HepG2 (cell line): ENCODE measurements at regions not wholly inside any gene's neighbourhood (a gene's known extent, or its start where the extent isn't known, plus 50 kb on each side); places are given as distances from the start of the nearest gene placed in this dataset.

Experiments used
- ARID2 ChIP-seq: sonication (generic); formaldehyde crosslinking; IDR thresholded peaks from 2 replicates; pipeline ENCODE4 v1.8.1; 2022; ENCODE audit warnings: mild to moderate bottlenecking, missing genetic modification reagents, borderline replicate concordance
- ATF7 ChIP-seq, 2 experiments: fragments of 450-650 bp in 1 of 2; sonication (generic) in 1 of 2; formaldehyde crosslinking in 1 of 2; IDR thresholded peaks; 2 replicates each; pipeline versions ENCODE4 v1.4.0 to v1.6.1; 2016 to 2020; ENCODE audit warnings: antibody characterized with exemption in 1 of 2, mild to moderate bottlenecking in 1 of 2, missing genetic modification reagents in 1 of 2
- CTCF ChIP-seq: sonication (generic); formaldehyde crosslinking; IDR thresholded peaks from 2 replicates; pipeline ENCODE4 v1.5.0; 2020; ENCODE audit warnings: mild to moderate bottlenecking, missing genetic modification reagents, moderate library complexity
- EP300 ChIP-seq, 3 experiments: sonication (generic) in 1 of 3; formaldehyde crosslinking in 1 of 3; IDR thresholded peaks; 2 replicates each; pipeline versions ENCODE4 v1.5.1 to v1.6.1; 2011 to 2020; ENCODE audit warnings: low read depth in 2 of 3, low read length in 2 of 3, borderline replicate concordance in 1 of 3, improper control_type of control experiment in 1 of 3, mild to moderate bottlenecking in 1 of 3, missing genetic modification reagents in 1 of 3, moderate library complexity in 1 of 3
- FOXK1 ChIP-seq: sonication (generic); formaldehyde crosslinking; IDR thresholded peaks from 2 replicates; pipeline ENCODE4 v1.4.0; 2020; ENCODE audit warnings: low read depth, missing genetic modification reagents, borderline replicate concordance
- FOXM1 ChIP-seq: sonication (generic); formaldehyde crosslinking; IDR thresholded peaks from 2 replicates; pipeline ENCODE4 v1.5.0; 2020; ENCODE audit warnings: missing genetic modification reagents
- GMEB1 ChIP-seq: sonication (generic); formaldehyde crosslinking; IDR thresholded peaks from 2 replicates; pipeline ENCODE4 v1.5.1; 2020; ENCODE audit warnings: missing genetic modification reagents, mild to moderate bottlenecking, borderline replicate concordance
- GPN1 ChIP-seq: sonication (generic); formaldehyde crosslinking; IDR thresholded peaks from 2 replicates; pipeline ENCODE4 v1.5.1; 2020; ENCODE audit warnings: missing genetic modification reagents, borderline replicate concordance
- KDM4B ChIP-seq: sonication (generic); formaldehyde crosslinking; IDR thresholded peaks from 2 replicates; pipeline ENCODE4 v1.4.0; 2020; ENCODE audit warnings: missing genetic modification reagents
- PBX3 ChIP-seq: sonication (generic); formaldehyde crosslinking; IDR thresholded peaks from 2 replicates; pipeline ENCODE4 v1.8.1; 2023; ENCODE audit warnings: missing genetic modification reagents, inconsistent platforms, borderline replicate concordance
- RBM39 ChIP-seq: fragments of 200-400 bp; formaldehyde crosslinking; IDR thresholded peaks from one replicate; pipeline ENCODE4 v1.6.1; 2018; ENCODE audit warnings: antibody characterized with exemption, mild to moderate bottlenecking, low read depth, low read length; ENCODE audit not compliant: poor library complexity, severe bottlenecking
- SP1 ChIP-seq, 2 experiments: fragments of 450-650 bp in 1 of 2; sonication (generic) in 1 of 2; formaldehyde crosslinking in 1 of 2; IDR thresholded peaks; 2 replicates each; pipeline versions ENCODE4 v1.4.0 to v1.6.1; 2016 to 2020; ENCODE audit warnings: missing genetic modification reagents in 1 of 2
- YY1 ChIP-seq: IDR thresholded peaks from 2 replicates; pipeline ENCODE4 v1.6.1; 2011; ENCODE audit warnings: low read length, low read depth, moderate library complexity, mild to moderate bottlenecking; ENCODE audit not compliant: insufficient read depth, insufficient replicate concordance
- ZNF382 ChIP-seq: sonication (generic); formaldehyde crosslinking; IDR thresholded peaks from 2 replicates; pipeline ENCODE4 v1.5.0; 2020; ENCODE audit warnings: missing genetic modification reagents, mild to moderate bottlenecking, borderline replicate concordance

GRCh38 chr20:55449091-55449490, 556.2 kb downstream of the CBLN4 start:
- TF ChIP-seq GMEB1 (CRISPR knock-in tag) (no peak), PBX3 (CRISPR knock-in tag) (no peak), KDM4B (CRISPR knock-in tag) (no peak), CTCF (CRISPR knock-in tag) (no peak), ZNF382 (no peak), EP300 (IDR thresholded peaks at IDR 0.05; ENCODE audit: low read depth in 2 of 2, low read length in 2 of 2) (no peak), EP300 (CRISPR knock-in tag; IDR thresholded peaks at IDR 0.05; ENCODE audit: borderline replicate concordance) (no peak), GPN1 (no peak), FOXM1 (no peak), ATF7 (IDR thresholded peaks at IDR 0.05) (no peak), ATF7 (CRISPR knock-in tag; IDR thresholded peaks at IDR 0.05) (no peak), RBM39 (no peak), YY1 (no peak), FOXK1 (CRISPR knock-in tag) (no peak), ARID2 (CRISPR knock-in tag) (no peak), SP1 (IDR thresholded peaks at IDR 0.05) (no peak), SP1 (CRISPR knock-in tag; IDR thresholded peaks at IDR 0.05) (no peak)
